ENCODE measurements at regions not wholly inside any gene's neighbourhood (a gene's known extent, or its start where the extent isn't known, plus 50 kb on each side); places are given as distances from the start of the nearest gene placed in this dataset.

DNA sequence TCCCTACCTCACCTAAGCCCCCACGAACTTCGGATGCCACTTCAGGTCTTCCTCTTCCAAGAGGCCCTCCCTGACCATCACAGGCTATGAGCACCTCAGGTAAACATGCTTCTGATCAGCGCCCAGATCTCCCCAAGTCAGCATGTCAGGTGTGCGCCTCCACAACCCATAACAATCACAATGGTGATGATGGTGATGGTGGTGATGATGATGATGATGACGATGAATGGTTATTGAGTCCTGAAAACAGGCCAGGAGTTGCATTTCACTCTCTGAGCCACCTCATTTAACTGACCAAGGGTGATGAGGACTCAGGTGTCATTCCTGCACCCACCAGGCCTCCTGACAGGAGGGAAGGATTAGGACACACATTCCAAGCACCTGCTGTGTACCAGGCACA lies 426.6 kb upstream of the SULF2 start:
- DNase-seq, result no peak
- TF ChIP-seq, protein P1, sequence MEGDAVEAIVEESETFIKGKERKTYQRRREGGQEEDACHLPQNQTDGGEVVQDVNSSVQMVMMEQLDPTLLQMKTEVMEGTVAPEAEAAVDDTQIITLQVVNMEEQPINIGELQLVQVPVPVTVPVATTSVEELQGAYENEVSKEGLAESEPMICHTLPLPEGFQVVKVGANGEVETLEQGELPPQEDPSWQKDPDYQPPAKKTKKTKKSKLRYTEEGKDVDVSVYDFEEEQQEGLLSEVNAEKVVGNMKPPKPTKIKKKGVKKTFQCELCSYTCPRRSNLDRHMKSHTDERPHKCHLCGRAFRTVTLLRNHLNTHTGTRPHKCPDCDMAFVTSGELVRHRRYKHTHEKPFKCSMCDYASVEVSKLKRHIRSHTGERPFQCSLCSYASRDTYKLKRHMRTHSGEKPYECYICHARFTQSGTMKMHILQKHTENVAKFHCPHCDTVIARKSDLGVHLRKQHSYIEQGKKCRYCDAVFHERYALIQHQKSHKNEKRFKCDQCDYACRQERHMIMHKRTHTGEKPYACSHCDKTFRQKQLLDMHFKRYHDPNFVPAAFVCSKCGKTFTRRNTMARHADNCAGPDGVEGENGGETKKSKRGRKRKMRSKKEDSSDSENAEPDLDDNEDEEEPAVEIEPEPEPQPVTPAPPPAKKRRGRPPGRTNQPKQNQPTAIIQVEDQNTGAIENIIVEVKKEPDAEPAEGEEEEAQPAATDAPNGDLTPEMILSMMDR (IDR thresholded peaks at IDR 0.05; ENCODE audit: low read depth, low read length, missing control alignments), result no peak
- in situ Hi-C loops (cut with HindIII; ENCODE audit: low pct_ligation_motif_present, low sequenced_read_pairs), result no loop called here
- Histone ChIP-seq H3K4me3 (ENCODE audit: low read depth, low read length) (no peak overlapping the region), H3K36me3 (replicated peaks) (no peaks in the 10 kb centered on the region), H3K27me3 (replicated peaks) (no peaks in the 10 kb centered on the region), H3K27ac (no peak overlapping the region)

DNA sequence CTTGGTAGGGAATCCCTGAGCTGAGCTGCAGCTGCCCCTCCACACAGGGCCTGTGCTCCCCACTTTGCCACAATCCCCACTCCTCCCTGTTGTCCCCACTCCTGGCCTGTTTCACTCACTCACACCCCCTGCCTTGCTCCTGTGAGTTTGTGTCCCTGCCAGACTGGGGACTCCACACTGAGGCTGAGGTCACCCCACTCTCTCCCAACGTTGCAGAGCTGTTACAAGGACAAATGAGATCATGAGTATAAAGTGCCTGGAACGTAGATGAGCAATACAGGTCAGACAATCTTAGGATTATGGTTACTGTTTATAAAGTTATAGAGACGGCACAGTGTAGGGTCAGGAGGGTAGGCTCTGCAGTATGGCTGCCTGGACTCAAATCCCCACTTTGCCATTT lies 426.0 kb upstream of the SULF2 start:
- Histone ChIP-seq H3K27ac (no peak overlapping the region), H3K36me3 (replicated peaks) (no peaks in the 10 kb centered on the region), H3K4me3 (ENCODE audit: low read depth, low read length) (no peak overlapping the region), H3K27me3 (replicated peaks) (no peaks in the 10 kb centered on the region)
- TF ChIP-seq, protein P1 (IDR thresholded peaks at IDR 0.05; ENCODE audit: low read depth, low read length, missing control alignments), result no peak
- in situ Hi-C loops (cut with HindIII; ENCODE audit: low pct_ligation_motif_present, low sequenced_read_pairs), result no loop called here
- no peak for DNase-seq

DNA sequence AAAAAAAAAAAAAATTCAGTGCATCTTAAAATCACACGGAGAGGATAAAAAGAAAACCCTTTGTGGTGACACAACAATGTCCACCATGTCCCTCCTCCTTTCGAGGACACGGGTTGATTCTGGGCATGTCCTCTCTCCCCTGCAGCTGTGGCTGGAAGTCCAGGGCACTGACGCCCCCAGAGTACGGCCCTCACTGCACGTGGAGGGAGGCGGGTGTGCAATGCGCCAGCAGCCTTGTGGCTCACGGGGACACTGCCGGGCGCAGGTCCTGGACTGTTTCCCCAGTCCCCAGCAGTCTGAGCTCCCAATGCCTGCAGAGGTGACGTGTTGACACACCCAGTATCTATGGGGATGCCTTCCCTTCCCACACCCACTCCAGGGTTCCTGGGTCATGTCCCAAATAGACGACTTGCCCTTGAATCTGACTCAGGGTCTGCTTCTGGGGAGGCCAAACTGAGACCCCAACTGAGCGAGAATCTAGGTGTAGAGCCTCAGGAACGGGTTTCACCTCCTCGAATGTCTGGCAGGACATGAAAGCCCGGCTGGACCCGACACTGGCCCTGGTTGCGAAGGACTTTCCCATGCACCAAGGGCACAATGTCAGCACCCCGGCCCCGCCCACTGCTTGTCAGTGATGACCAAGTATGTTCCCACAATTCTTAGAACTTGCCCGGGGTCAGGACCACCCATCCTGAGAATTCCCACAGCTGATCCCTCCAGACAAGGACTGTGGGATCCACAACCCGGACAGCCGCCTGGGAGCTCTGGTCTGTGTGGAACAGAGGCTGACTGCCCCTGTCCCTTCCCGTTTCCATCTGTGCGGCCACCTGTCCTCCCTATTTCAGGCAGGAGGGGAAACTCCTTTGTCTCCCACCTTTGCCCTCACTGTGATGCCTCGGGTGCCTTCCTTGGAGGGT lies 425.1 kb upstream of the SULF2 start:
- TF ChIP-seq, protein P1 (IDR thresholded peaks at IDR 0.05; ENCODE audit: low read depth, low read length, missing control alignments), result no peak
- Histone ChIP-seq H3K27ac (no peak overlapping the region), H3K4me3 (ENCODE audit: low read depth, low read length) (no peak overlapping the region), H3K27me3 (replicated peaks) (no peaks in the 10 kb centered on the region), H3K36me3 (replicated peaks) (no peaks in the 10 kb centered on the region)
- in situ Hi-C loops (cut with HindIII; ENCODE audit: low pct_ligation_motif_present, low sequenced_read_pairs), result no loop called here
- DNase-seq, result no peak

DNA sequence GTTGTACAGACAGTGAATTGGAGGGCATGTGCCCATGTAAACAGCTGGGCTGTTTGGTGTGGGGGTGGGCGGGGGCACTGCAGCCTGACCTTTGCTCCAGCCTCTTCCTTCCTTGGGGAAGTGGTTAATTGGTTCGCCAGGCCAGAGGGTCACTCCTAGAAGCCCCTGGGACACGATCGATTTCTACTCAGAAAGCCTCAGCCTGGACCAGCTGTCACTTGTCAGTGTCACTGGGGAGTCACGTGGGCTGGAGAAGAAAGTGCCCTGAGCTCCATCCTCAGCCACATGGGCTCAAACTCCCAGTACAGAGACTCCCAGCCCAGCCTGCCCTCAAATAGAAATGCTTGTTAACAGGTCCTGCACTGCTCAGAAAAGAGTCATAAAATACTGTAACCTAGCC lies 423.8 kb upstream of the SULF2 start:
- Histone ChIP-seq H3K27me3 (replicated peaks) (no peaks in the 10 kb centered on the region), H3K27ac (no peak overlapping the region), H3K36me3 (replicated peaks) (no peaks in the 10 kb centered on the region), H3K4me3 (ENCODE audit: low read depth, low read length) (no peak overlapping the region)
- TF ChIP-seq, protein P1 (IDR thresholded peaks at IDR 0.05; ENCODE audit: low read depth, low read length, missing control alignments), result no peak
- DNase-seq, result no peak
- in situ Hi-C loops (cut with HindIII; ENCODE audit: low pct_ligation_motif_present, low sequenced_read_pairs), result no loop called here

DNA sequence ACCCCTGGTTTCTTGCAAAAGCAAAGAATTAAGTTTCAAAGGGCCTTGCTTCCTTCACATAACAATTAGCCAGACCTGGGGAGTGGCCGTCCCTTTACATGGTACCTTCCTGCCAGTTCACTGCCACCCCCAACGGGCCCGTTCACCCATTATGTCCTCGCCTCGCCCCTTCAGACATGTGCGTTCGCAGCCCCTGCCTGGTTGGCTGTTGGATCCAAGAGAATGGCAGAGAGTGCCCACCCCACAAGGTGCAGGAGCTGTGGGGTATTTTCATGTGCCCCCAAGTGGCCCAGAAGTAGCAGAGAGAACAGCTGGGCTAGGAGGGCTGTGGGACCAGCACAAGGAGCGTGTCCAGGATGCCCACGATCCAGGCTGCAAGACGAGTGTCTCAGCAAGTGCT lies 422.9 kb upstream of the SULF2 start:
- no peak overlapping the region for H3K4me3 ChIP-seq (ENCODE audit: low read depth, low read length)
- H3K36me3 ChIP-seq (replicated peaks), result no peaks in the 10 kb centered on the region
- no peak for DNase-seq
- no peaks in the 10 kb centered on the region for H3K27me3 ChIP-seq (replicated peaks)
- in situ Hi-C loops (cut with HindIII; ENCODE audit: low pct_ligation_motif_present, low sequenced_read_pairs), result no loop called here
- TF ChIP-seq, protein P1 (IDR thresholded peaks at IDR 0.05; ENCODE audit: low read depth, low read length, missing control alignments), result no peak
- H3K27ac ChIP-seq, result no peak overlapping the region

Data from brain microvascular endothelial cell (primary cell).